HEK293T (cell line): ENCODE measurements at regions not wholly inside any gene's neighbourhood (a gene's known extent, or its start where the extent isn't known, plus 50 kb on each side); places are given as distances from the start of the nearest gene placed in this dataset.

ENCODE experiments used
- CTCF ChIA-PET: fragments of 350-600 bp; formaldehyde crosslinking; extraction: SDS; loops from one replicate; lab custom pipeline; 2021; ENCODE audit warnings: antibody characterized with exemption, inconsistent platforms; lab: Yijun Ruan, JAX
- POLR2A ChIA-PET: fragments of 350-600 bp; formaldehyde crosslinking; extraction: SDS; loops from one replicate; lab custom pipeline; 2020; ENCODE audit warnings: antibody characterized with exemption, inconsistent platforms; lab: Yijun Ruan, JAX
- DNase-seq: peaks from one replicate; pipeline ENCODE4 v3.0.0; 2012; ENCODE audit warnings: mixed read lengths; ENCODE audit errors: extremely low spot score
- ARNT ChIP-seq: fragments of 450-650 bp; IDR thresholded peaks from 2 replicates; pipeline ENCODE4 v1.6.1; 2017; ENCODE audit warnings: mild to moderate bottlenecking
- BHLHE40 ChIP-seq: fragments of 450-650 bp; IDR thresholded peaks from 2 replicates; pipeline ENCODE4 v1.6.1; 2016; ENCODE audit warnings: mild to moderate bottlenecking, moderate library complexity, borderline replicate concordance
- CTBP1 ChIP-seq: fragments of 450-650 bp; IDR thresholded peaks from 2 replicates; pipeline ENCODE4 v1.6.1; 2016; ENCODE audit warnings: borderline replicate concordance
- ELF4 ChIP-seq: fragments of 450-650 bp; IDR thresholded peaks from 2 replicates; pipeline ENCODE4 v1.6.1; 2017; ENCODE audit warnings: antibody characterized with exemption
- FOXA1 ChIP-seq: fragments of 450-650 bp; IDR thresholded peaks from 2 replicates; pipeline ENCODE4 v1.6.1; 2016; ENCODE audit warnings: mild to moderate bottlenecking
- FOXK2 ChIP-seq: fragments of 450-650 bp; IDR thresholded peaks from 2 replicates; pipeline ENCODE4 v1.6.1; 2016; ENCODE audit warnings: mild to moderate bottlenecking
- FOXM1 ChIP-seq: fragments of 450-650 bp; IDR thresholded peaks from 2 replicates; pipeline ENCODE4 v1.6.1; 2017; ENCODE audit warnings: mild to moderate bottlenecking, borderline replicate concordance
- HDGF ChIP-seq: fragments of 450-650 bp; IDR thresholded peaks from 2 replicates; pipeline ENCODE4 v1.6.1; 2017; ENCODE audit warnings: antibody characterized with exemption, borderline replicate concordance
- L3MBTL2 ChIP-seq: fragments of 450-650 bp; conservative IDR thresholded peaks from 2 replicates; pipeline ENCODE4 v1.6.1; 2016; ENCODE audit warnings: mild to moderate bottlenecking
- LEF1 ChIP-seq: fragments of 450-650 bp; IDR thresholded peaks from 2 replicates; pipeline ENCODE4 v1.6.1; 2017; ENCODE audit warnings: mild to moderate bottlenecking, borderline replicate concordance
- NFRKB ChIP-seq: fragments of 450-650 bp; IDR thresholded peaks from 2 replicates; pipeline ENCODE4 v1.6.1; 2016; ENCODE audit warnings: mild to moderate bottlenecking, moderate library complexity
- SP1 ChIP-seq: fragments of 450-650 bp; IDR thresholded peaks from 2 replicates; pipeline ENCODE4 v1.6.1; 2017
- SUZ12 ChIP-seq: fragments of 450-650 bp; IDR thresholded peaks from 2 replicates; pipeline ENCODE4 v1.6.1; 2016; ENCODE audit warnings: mild to moderate bottlenecking
- TARDBP ChIP-seq: fragments of 450-650 bp; IDR thresholded peaks from 2 replicates; pipeline ENCODE4 v1.6.1; 2016
- ZNF384 ChIP-seq: fragments of 450-650 bp; IDR thresholded peaks from 2 replicates; pipeline ENCODE4 v1.6.1; 2016
- TF ChIP-seq, protein P1 (sequence below): fragments of 450-650 bp; IDR thresholded peaks from 2 replicates; pipeline ENCODE4 v1.6.1; 2016

DNA sequence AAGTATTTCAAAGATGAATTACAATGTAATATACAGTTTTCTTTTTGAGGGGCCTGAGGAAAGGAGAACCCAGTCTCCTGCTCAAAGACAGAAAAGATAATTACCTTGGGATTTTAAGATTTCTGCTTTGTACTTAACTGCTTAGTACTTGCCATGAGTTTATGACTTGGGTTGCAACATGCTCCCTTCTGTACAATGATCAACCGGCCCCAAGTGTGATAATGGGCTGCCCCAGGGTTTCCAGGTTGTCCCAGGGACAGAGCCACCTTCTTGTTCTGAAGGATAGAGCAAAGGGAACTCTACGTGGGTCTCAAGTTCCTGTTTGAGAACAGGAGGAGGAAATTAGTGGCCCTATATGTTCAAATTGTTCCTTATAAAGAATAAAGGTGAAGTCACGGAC is 104.8 kb downstream of the ABHD5 start:
- TF ChIP-seq FOXK2 (no peak), CTBP1 (no peak), SP1 (no peak), SUZ12 (no peak), ZNF384 (no peak), HDGF (no peak), L3MBTL2 (no peak), LEF1 (no peak), FOXM1 (no peak), ELF4 (no peak)
- CTCF ChIA-PET: no interaction called here
- no peak for DNase-seq
- POLR2A ChIA-PET: no interaction called here

DNA sequence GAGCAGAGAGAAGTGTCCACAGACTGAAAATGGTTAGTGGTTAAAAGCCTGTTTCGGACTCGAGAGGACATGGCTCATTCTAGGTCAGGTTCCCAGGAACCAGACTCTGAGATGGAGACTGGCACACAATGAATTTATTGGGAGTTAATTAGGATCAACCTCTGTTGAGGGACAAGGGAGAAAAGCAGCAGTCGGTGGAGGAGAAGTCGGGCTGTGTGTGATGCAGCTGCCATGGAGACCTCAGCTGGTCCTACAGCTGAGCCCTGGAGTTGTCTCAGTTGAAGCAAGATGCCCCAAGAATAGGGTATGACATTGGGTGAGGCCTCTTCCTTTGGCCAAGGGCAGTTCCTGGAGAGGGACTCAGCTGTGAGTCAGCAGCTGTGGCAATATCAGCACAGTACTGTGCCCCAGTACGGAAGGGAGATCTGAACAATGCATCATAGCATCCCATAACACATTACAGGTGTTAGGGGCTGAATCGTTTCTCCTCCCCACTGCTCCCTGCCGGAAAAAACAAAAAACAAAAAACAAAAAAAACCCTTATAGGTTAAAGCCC is 105.4 kb downstream of the ABHD5 start:
- ChIA-PET POLR2A (no interaction called here), CTCF (no interaction called here)
- TF ChIP-seq TARDBP: no peak
- no peak for TF ChIP-seq FOXM1
- no peak for TF ChIP-seq ZNF384
- TF ChIP-seq NFRKB: no peak
- no peak for TF ChIP-seq L3MBTL2
- TF ChIP-seq ELF4: no peak
- no peak for TF ChIP-seq ARNT
- no peak for TF ChIP-seq BHLHE40
- no peak for TF ChIP-seq CTBP1
- no peak for TF ChIP-seq FOXA1
- no peak for TF ChIP-seq LEF1
- no peak for TF ChIP-seq SUZ12
- TF ChIP-seq, protein P1, sequence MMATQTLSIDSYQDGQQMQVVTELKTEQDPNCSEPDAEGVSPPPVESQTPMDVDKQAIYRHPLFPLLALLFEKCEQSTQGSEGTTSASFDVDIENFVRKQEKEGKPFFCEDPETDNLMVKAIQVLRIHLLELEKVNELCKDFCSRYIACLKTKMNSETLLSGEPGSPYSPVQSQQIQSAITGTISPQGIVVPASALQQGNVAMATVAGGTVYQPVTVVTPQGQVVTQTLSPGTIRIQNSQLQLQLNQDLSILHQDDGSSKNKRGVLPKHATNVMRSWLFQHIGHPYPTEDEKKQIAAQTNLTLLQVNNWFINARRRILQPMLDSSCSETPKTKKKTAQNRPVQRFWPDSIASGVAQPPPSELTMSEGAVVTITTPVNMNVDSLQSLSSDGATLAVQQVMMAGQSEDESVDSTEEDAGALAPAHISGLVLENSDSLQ: no peak
- no peak for TF ChIP-seq HDGF
- TF ChIP-seq FOXK2: no peak
- no peak for DNase-seq

DNA sequence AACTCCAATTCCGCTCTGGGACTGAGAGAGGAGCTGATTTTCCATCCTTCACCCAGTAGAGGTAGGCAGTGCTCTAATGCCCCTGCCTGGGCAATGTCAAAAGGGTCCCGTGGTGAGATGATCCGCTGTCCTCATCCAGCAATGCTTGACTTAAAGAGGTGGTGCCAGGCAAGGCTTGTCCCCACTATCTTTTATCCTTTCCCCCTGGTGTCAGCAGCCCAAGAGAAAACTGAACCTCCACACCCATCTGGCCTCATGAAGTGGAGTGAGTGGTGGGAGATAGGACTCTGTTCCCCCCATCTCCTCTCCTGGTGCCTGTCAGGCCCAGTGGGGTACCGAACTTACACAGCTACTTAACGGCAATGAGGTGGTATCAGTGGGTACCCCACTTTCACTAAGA is 107.1 kb downstream of the ABHD5 start:
- CTCF ChIA-PET: no interaction called here
- TF ChIP-seq NFRKB (no peak), L3MBTL2 (no peak), SP1 (no peak), SUZ12 (no peak), ELF4 (no peak), ARNT (no peak), HDGF (no peak), FOXA1 (no peak), TARDBP (no peak), LEF1 (no peak), ZNF384 (no peak), CTBP1 (no peak), BHLHE40 (no peak), FOXM1 (no peak), FOXK2 (no peak)
- TF ChIP-seq, protein P1: no peak
- POLR2A ChIA-PET: no interaction called here
- DNase-seq: no peak

DNA sequence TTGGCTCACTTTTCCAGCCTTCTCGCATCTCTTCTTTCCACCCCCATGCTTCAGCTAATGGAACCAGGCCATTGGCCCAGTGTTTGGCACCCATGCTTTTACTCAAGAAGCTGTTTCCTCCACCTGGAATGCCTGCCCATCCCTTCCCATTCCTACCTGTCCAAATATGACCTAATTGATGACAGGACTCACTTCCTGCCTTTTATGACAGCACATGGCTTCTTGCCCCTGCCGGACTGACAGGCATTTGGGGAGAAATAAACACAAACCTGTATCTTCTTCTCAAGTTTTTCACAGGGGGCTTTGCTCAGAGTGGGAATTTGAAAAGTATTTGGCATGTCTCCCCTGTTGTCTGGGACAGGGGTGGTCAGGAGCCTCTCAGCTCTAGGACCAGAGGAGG is 120.1 kb downstream of the ABHD5 start:
- ChIA-PET POLR2A (no interaction called here), CTCF (no interaction called here)
- TF ChIP-seq ZNF384: no peak
- TF ChIP-seq LEF1: no peak
- no peak for TF ChIP-seq HDGF
- no peak for TF ChIP-seq TARDBP
- no peak for TF ChIP-seq ELF4
- TF ChIP-seq NFRKB: no peak
- TF ChIP-seq L3MBTL2: no peak
- TF ChIP-seq, protein P1: no peak
- TF ChIP-seq FOXK2: no peak
- TF ChIP-seq CTBP1: no peak
- no peak for TF ChIP-seq SP1
- no peak for TF ChIP-seq ARNT
- TF ChIP-seq FOXM1: no peak
- TF ChIP-seq BHLHE40: no peak
- TF ChIP-seq FOXA1: no peak
- no peak for DNase-seq

DNA sequence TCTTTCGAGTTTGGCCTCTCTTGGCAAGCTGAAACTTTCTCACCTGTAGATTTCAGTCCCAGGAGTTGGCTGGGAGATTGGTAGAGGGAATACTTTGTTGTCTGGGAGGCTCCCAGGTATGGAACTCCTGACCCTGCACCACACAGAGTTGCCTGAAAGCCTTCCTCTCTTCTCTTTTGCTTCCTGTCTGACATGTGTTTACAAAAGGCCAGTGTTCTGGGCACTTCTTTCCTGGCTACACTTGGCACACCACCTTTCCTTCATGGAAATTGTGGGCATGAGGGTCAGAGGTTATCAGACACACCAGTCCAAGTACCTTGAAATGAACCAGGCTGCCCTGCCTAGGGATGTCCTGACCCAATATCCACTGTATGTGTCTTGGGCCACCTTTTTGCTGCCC is 123.7 kb downstream of the ABHD5 start:
- TF ChIP-seq SP1: no peak
- no peak for TF ChIP-seq BHLHE40
- no peak for TF ChIP-seq HDGF
- no peak for TF ChIP-seq CTBP1
- TF ChIP-seq FOXM1: no peak
- TF ChIP-seq ARNT: no peak
- TF ChIP-seq FOXK2: no peak
- no peak for TF ChIP-seq NFRKB
- TF ChIP-seq LEF1: no peak
- no peak for TF ChIP-seq SUZ12
- TF ChIP-seq FOXA1: no peak
- TF ChIP-seq L3MBTL2: no peak
- TF ChIP-seq, protein P1: no peak
- no peak for TF ChIP-seq ELF4
- no peak for TF ChIP-seq ZNF384
- TF ChIP-seq TARDBP: no peak
- ChIA-PET CTCF (no interaction called here), POLR2A (no interaction called here)
- no peak for DNase-seq

DNA sequence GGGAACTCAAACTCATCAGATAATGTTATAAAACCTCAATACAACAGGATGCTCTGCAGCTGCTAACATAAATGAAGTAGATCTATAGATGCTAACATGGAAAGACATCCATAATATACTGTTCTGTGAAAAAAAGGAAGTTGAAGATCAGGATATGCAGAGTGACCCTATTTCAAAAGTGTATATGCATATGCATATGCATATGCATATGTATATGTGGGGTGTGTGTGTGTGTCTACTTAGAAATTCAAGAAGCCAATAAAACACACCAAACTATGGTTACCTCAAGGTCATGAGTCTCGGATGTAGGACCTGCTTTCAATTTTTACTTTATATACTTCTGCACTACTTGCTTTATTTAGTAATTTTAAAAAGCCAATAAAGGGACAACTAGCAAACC is 125.6 kb downstream of the ABHD5 start:
- POLR2A ChIA-PET: no interaction called here
- TF ChIP-seq CTBP1: no peak
- TF ChIP-seq HDGF: no peak
- TF ChIP-seq FOXM1: no peak
- TF ChIP-seq SUZ12: no peak
- TF ChIP-seq SP1: no peak
- TF ChIP-seq FOXK2: no peak
- TF ChIP-seq ZNF384: no peak
- TF ChIP-seq FOXA1: no peak
- TF ChIP-seq BHLHE40: no peak
- no peak for TF ChIP-seq ARNT
- TF ChIP-seq, protein P1: no peak
- TF ChIP-seq LEF1: no peak
- TF ChIP-seq TARDBP: no peak
- TF ChIP-seq ELF4: no peak
- no peak for TF ChIP-seq L3MBTL2
- TF ChIP-seq NFRKB: no peak
- CTCF ChIA-PET: no interaction called here
- no peak for DNase-seq
